ENCODE measurements at regions not wholly inside any gene's neighbourhood (a gene's known extent, or its start where the extent isn't known, plus 50 kb on each side); places are given as distances from the start of the nearest gene placed in this dataset.

DNA sequence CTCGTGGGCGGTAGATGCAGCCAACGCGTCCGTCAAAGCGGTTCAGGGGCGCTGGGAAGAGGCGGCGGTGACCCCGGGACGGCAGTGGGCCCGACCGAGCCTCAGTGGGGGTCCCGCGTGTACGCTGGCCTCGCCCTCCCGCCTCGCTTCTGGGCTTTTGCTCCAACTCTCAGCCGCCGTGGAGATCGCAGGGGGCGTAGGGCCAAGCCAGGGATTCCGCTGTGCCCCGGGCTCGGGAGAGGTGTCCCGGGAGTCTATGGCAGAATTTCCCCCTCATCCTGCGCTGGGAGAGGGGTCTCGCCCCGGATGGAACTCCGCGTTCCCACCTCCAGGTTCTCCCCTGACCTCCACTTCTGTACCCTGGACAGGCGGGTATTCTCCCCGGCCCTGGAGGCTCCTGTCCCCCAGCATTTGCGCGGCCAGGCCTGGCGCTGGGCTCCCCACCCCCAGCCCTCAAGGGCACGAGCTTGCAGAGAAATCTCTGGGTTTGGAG lies 131.9 kb downstream of the MRPL36 start:
- no peak for DNase-seq (ENCODE audit: unreplicated experiment)
- ChIA-PET POLR2A (no interaction called here), CTCF (no interaction called here)
- TF ChIP-seq, protein P1, sequence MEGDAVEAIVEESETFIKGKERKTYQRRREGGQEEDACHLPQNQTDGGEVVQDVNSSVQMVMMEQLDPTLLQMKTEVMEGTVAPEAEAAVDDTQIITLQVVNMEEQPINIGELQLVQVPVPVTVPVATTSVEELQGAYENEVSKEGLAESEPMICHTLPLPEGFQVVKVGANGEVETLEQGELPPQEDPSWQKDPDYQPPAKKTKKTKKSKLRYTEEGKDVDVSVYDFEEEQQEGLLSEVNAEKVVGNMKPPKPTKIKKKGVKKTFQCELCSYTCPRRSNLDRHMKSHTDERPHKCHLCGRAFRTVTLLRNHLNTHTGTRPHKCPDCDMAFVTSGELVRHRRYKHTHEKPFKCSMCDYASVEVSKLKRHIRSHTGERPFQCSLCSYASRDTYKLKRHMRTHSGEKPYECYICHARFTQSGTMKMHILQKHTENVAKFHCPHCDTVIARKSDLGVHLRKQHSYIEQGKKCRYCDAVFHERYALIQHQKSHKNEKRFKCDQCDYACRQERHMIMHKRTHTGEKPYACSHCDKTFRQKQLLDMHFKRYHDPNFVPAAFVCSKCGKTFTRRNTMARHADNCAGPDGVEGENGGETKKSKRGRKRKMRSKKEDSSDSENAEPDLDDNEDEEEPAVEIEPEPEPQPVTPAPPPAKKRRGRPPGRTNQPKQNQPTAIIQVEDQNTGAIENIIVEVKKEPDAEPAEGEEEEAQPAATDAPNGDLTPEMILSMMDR (IDR thresholded peaks at IDR 0.05; ENCODE audit: unreplicated experiment) = no peak
- BruUV-seq (replicated peaks) = no TSS peak
- no peaks in the 10 kb centered on the region for H3K9me3 Mint-ChIP-seq (ENCODE audit: unreplicated experiment)
- peaks cover 49% of the 10 kb centered on the region for H3K27me3 Mint-ChIP-seq (ENCODE audit: insufficient read depth, unreplicated experiment)
- no peak overlapping the region for H3K4me3 Mint-ChIP-seq (ENCODE audit: unreplicated experiment)
- no peaks in the 10 kb centered on the region for H3K4me1 Mint-ChIP-seq (ENCODE audit: insufficient read depth, unreplicated experiment)
- intact Hi-C loops (cut with micrococcal nuclease) = no loop called here
- H3K36me3 Mint-ChIP-seq (ENCODE audit: insufficient read depth, unreplicated experiment) = no peaks in the 10 kb centered on the region
- H3K27ac Mint-ChIP-seq (ENCODE audit: low read depth, unreplicated experiment) = no peak overlapping the region

GRCh38 chr5:1666812-1667588 lies 132.6 kb downstream of the MRPL36 start:
- TF ChIP-seq, protein P1 (IDR thresholded peaks at IDR 0.05; ENCODE audit: unreplicated experiment) = no peak
- peaks cover 50% of the 10 kb centered on the region for H3K27me3 Mint-ChIP-seq (ENCODE audit: insufficient read depth, unreplicated experiment)
- intact Hi-C loops (cut with micrococcal nuclease) = no loop called here
- H3K36me3 Mint-ChIP-seq (ENCODE audit: insufficient read depth, unreplicated experiment) = no peaks in the 10 kb centered on the region
- POLR2A ChIA-PET = no interaction called here
- DNase-seq (ENCODE audit: unreplicated experiment) = no peak
- H3K9me3 Mint-ChIP-seq (ENCODE audit: unreplicated experiment) = no peaks in the 10 kb centered on the region
- CTCF ChIA-PET = no interaction called here
- no peaks in the 10 kb centered on the region for H3K4me1 Mint-ChIP-seq (ENCODE audit: insufficient read depth, unreplicated experiment)
- H3K4me3 Mint-ChIP-seq (ENCODE audit: unreplicated experiment) = no peak overlapping the region
- no peak overlapping the region for H3K27ac Mint-ChIP-seq (ENCODE audit: low read depth, unreplicated experiment)
- no TSS peak for BruUV-seq (replicated peaks)

DNA sequence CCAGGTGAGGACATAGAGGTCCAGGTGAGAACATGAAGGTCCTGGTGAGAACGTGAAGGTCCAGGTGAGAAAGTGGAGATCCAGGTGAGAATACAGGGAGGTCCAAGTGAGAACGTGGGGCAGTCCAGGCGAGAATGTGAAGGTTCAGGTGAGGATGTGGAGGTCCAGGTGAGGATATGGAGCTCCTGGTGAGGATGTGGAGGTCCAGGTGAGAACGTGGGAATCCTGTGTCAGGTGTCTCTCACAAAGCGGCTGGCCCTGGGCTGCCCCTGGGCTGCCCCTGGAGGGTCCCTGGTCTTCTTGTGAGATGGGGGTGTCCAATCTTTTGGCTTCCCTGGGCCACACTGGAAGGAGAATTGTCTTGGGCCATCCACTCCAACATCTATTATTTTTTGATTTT lies 133.4 kb downstream of the MRPL36 start:
- intact Hi-C loops (cut with micrococcal nuclease) = no loop called here
- H3K4me3 Mint-ChIP-seq (ENCODE audit: unreplicated experiment) = no peak overlapping the region
- no peaks in the 10 kb centered on the region for H3K4me1 Mint-ChIP-seq (ENCODE audit: insufficient read depth, unreplicated experiment)
- H3K27me3 Mint-ChIP-seq (ENCODE audit: insufficient read depth, unreplicated experiment) = peaks cover 50% of the 10 kb centered on the region
- BruUV-seq (replicated peaks) = no TSS peak
- TF ChIP-seq, protein P1 (IDR thresholded peaks at IDR 0.05; ENCODE audit: unreplicated experiment) = no peak
- POLR2A ChIA-PET = no interaction called here
- no peaks in the 10 kb centered on the region for H3K36me3 Mint-ChIP-seq (ENCODE audit: insufficient read depth, unreplicated experiment)
- H3K27ac Mint-ChIP-seq (ENCODE audit: low read depth, unreplicated experiment) = no peak overlapping the region
- DNase-seq (ENCODE audit: unreplicated experiment) = no peak
- no peaks in the 10 kb centered on the region for H3K9me3 Mint-ChIP-seq (ENCODE audit: unreplicated experiment)
- CTCF ChIA-PET = no interaction called here

- no peaks in the 10 kb centered on the region for H3K4me1 Mint-ChIP-seq (ENCODE audit: insufficient read depth, unreplicated experiment)
- peaks cover 50% of the 10 kb centered on the region for H3K27me3 Mint-ChIP-seq (ENCODE audit: insufficient read depth, unreplicated experiment)
- H3K9me3 Mint-ChIP-seq (ENCODE audit: unreplicated experiment) = no peaks in the 10 kb centered on the region
- no peak overlapping the region for H3K4me3 Mint-ChIP-seq (ENCODE audit: unreplicated experiment)
- TF ChIP-seq, protein P1 (IDR thresholded peaks at IDR 0.05; ENCODE audit: unreplicated experiment) = no peak
- no TSS peak for BruUV-seq (replicated peaks)
- H3K36me3 Mint-ChIP-seq (ENCODE audit: insufficient read depth, unreplicated experiment) = no peaks in the 10 kb centered on the region
- no peak overlapping the region for H3K27ac Mint-ChIP-seq (ENCODE audit: low read depth, unreplicated experiment)
- intact Hi-C loops (cut with micrococcal nuclease) = no loop called here
- ChIA-PET POLR2A (no interaction called here), CTCF (no interaction called here)
- DNase-seq (ENCODE audit: unreplicated experiment) = no peak
Measured at GRCh38 chr5:1665803-1666202, 133.8 kb downstream of the MRPL36 start.

All from MCF 10A (cell line).